ENCODE measurements at regions not wholly inside any gene's neighbourhood (a gene's known extent, or its start where the extent isn't known, plus 50 kb on each side); places are given as distances from the start of the nearest gene placed in this dataset.

DNA sequence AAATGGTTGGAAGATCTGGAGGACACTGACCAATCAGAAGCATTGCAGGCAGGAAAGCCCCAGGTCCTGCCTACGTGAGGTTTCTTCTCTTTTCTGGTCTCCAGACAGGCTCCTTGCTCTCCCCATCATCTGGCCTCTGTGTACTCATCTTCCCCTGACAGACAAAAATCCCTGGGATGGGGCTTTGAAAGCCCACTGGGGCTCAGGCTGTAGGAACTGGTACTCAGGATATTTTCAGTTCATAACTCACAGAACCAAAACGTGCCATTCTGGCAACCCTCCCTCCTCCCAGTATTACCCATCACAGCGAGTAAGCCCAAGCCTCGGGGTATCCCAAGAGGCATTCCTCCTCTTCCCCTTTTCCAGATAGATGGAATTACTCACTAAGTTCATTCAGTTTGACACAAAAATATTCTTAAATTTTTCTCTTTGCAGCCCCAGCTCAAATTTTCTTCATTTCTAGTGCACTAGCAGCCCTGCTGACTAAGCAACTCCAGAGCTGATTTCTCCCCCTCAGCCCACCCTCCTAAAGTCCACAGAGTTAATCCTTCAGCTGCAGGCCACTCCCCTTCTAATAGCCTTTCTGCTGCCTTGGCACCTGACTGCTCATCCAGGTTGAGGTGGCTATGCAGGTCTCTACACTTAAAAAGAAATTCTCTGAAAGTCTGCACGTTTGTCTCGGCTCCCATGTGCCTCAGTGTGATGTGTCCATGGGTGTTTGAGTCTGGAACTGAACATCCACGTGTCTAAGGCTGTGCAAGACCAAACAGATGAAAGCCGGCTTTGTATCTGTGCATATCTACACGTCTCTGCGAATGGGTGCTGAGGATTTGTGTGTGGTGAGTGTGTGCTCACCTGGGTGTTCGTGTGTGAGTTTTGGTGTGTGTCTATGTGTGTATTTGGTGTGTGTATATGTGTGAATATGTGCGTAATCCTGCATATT is 331.4 kb downstream of the CCSER2 start:
- H3K4me1 ChIP-seq (ENCODE audit: insufficient read depth): no peaks in the 10 kb centered on the region
- no peak overlapping the region for H3K4me3 ChIP-seq (ENCODE audit: low read depth, low read length)
- no peaks in the 10 kb centered on the region for H3K36me3 ChIP-seq (ENCODE audit: insufficient read depth)
- H3K27ac ChIP-seq (ENCODE audit: low read depth): no peak overlapping the region
- 74% methylated on average over 12 of the region's 12 CpGs for WGBS
- no peak for DNase-seq (ENCODE audit: extremely low spot score)

GRCh38 chr10:84660450-84661159 is 332.2 kb downstream of the CCSER2 start:
- Histone ChIP-seq H3K4me1 (ENCODE audit: insufficient read depth) (no peaks in the 10 kb centered on the region), H3K36me3 (ENCODE audit: insufficient read depth) (no peaks in the 10 kb centered on the region), H3K4me3 (ENCODE audit: low read depth, low read length) (no peak overlapping the region), H3K27ac (ENCODE audit: low read depth) (no peak overlapping the region)
- 65% methylated on average over 9 of the region's 9 CpGs for WGBS
- DNase-seq (ENCODE audit: extremely low spot score): no peak

GRCh38 chr10:84665211-84665610 is 336.8 kb downstream of the CCSER2 start:
- no peak for DNase-seq (ENCODE audit: extremely low spot score)
- WGBS: 74% methylated on average over 5 of the region's 5 CpGs
- no peak overlapping the region for H3K4me3 ChIP-seq (ENCODE audit: low read depth, low read length)

GRCh38 chr10:84665883-84666463 is 337.6 kb downstream of the CCSER2 start:
- Histone ChIP-seq H3K4me1 (ENCODE audit: insufficient read depth) (no peaks in the 10 kb centered on the region), H3K4me3 (ENCODE audit: low read depth, low read length) (no peak overlapping the region), H3K36me3 (ENCODE audit: insufficient read depth) (no peaks in the 10 kb centered on the region), H3K27ac (ENCODE audit: low read depth) (no peak overlapping the region)
- 54% methylated on average over 9 of the region's 9 CpGs for WGBS
- DNase-seq (ENCODE audit: extremely low spot score): no peak

More at GRCh38 chr10:84665211-84665610, 336.8 kb downstream of the CCSER2 start:
- H3K4me1 ChIP-seq (ENCODE audit: insufficient read depth): no peaks in the 10 kb centered on the region
- H3K36me3 ChIP-seq (ENCODE audit: insufficient read depth): no peaks in the 10 kb centered on the region
- no peak overlapping the region for H3K27ac ChIP-seq (ENCODE audit: low read depth)

- H3K36me3 ChIP-seq (ENCODE audit: insufficient read depth): no peaks in the 10 kb centered on the region
- H3K4me1 ChIP-seq (ENCODE audit: insufficient read depth): no peaks in the 10 kb centered on the region
- DNase-seq (ENCODE audit: extremely low spot score): no peak
- no peak overlapping the region for H3K27ac ChIP-seq (ENCODE audit: low read depth)
- 74% methylated on average over 5 of the region's 5 CpGs for WGBS
- H3K4me3 ChIP-seq (ENCODE audit: low read depth, low read length): no peak overlapping the region
Measured at GRCh38 chr10:84668186-84668763, 339.9 kb downstream of the CCSER2 start.

GRCh38 chr10:84675060-84675459 is 346.7 kb downstream of the CCSER2 start:
- DNase-seq (ENCODE audit: extremely low spot score): no peak
- no peaks in the 10 kb centered on the region for H3K36me3 ChIP-seq (ENCODE audit: insufficient read depth)
- WGBS: 63% methylated on average over 2 of the region's 2 CpGs
- H3K4me3 ChIP-seq (ENCODE audit: low read depth, low read length): no peak overlapping the region
- no peak overlapping the region for H3K27ac ChIP-seq (ENCODE audit: low read depth)
- H3K4me1 ChIP-seq (ENCODE audit: insufficient read depth): no peaks in the 10 kb centered on the region

- H3K4me1 ChIP-seq (ENCODE audit: insufficient read depth): no peaks in the 10 kb centered on the region
- WGBS: 77% methylated on average over 3 of the region's 3 CpGs
- no peak overlapping the region for H3K4me3 ChIP-seq (ENCODE audit: low read depth, low read length)
- no peaks in the 10 kb centered on the region for H3K36me3 ChIP-seq (ENCODE audit: insufficient read depth)
- no peak overlapping the region for H3K27ac ChIP-seq (ENCODE audit: low read depth)
- no peak for DNase-seq (ENCODE audit: extremely low spot score)
Measured at GRCh38 chr10:84676536-84676935, 348.1 kb downstream of the CCSER2 start.

GRCh38 chr10:84681781-84682180 is 353.4 kb downstream of the CCSER2 start:
- no peak for DNase-seq (ENCODE audit: extremely low spot score)
- H3K27ac ChIP-seq (ENCODE audit: low read depth): no peak overlapping the region
- no peak overlapping the region for H3K4me3 ChIP-seq (ENCODE audit: low read depth, low read length)
- no peaks in the 10 kb centered on the region for H3K36me3 ChIP-seq (ENCODE audit: insufficient read depth)
- 73% methylated on average over 3 of the region's 3 CpGs for WGBS
- H3K4me1 ChIP-seq (ENCODE audit: insufficient read depth): no peaks in the 10 kb centered on the region

DNA sequence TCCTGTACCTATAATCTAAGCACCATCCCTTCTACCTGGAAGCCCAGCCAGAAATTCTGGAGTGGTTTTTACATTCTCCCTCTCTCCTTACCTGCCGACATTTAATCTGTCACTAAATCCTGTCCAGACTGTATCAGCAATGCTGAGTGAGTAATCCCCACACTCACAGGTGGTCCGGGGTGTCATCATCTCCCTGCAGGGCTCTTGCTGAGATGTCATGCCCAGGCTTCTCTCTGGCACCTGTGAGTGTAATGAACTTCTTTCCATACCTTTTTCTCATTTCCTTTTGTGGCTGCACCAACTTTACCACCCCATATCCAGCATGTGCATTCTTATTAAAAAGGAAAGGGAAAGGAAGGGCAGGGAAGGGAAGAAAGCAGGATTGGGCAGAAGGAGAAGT is 355.2 kb downstream of the CCSER2 start:
- DNase-seq (ENCODE audit: extremely low spot score): no peak
- Histone ChIP-seq H3K27ac (ENCODE audit: low read depth) (no peak overlapping the region), H3K36me3 (ENCODE audit: insufficient read depth) (no peaks in the 10 kb centered on the region), H3K4me1 (ENCODE audit: insufficient read depth) (no peaks in the 10 kb centered on the region), H3K4me3 (ENCODE audit: low read depth, low read length) (no peak overlapping the region)
- 82% methylated on average over 2 of the region's 2 CpGs for WGBS

- Histone ChIP-seq H3K4me3 (ENCODE audit: low read depth, low read length) (no peak overlapping the region), H3K27ac (ENCODE audit: low read depth) (no peak overlapping the region), H3K36me3 (ENCODE audit: insufficient read depth) (no peaks in the 10 kb centered on the region), H3K4me1 (ENCODE audit: insufficient read depth) (no peaks in the 10 kb centered on the region)
- DNase-seq (ENCODE audit: extremely low spot score): no peak
- 82% methylated on average over 6 of the region's 6 CpGs for WGBS
Measured at GRCh38 chr10:84683980-84684740, 355.8 kb downstream of the CCSER2 start.

DNA sequence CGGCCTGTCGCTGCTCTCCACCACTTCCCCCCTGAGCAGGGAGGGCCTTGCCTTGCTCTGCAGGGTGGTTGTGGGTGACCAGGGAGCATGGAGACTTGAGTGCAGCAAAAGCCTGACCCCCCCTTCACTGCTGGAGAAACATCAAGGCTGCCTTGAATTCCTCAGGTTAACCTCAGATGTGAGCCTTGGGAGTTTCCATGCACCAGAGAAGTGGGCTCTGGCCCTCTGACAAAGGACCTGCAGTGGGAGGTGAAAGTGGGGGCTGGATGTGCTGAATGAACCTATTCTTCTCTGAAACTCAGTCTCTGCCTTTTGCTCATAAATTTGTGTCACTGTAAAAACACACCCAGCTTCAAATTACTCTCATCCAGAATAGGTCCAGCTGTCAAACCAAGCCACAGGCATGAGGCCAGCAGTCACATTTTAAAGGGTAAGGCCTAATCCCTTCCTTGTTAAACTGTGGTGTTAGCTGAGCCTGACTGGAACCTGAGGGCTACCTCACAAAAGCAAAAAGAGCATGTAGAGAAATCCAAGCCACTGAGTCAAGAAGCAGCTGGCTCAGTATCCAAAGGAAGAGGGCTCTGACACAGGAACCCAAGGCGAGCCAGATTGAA is 356.8 kb downstream of the CCSER2 start:
- H3K27ac ChIP-seq (ENCODE audit: low read depth): no peak overlapping the region
- H3K4me3 ChIP-seq (ENCODE audit: low read depth, low read length): no peak overlapping the region
- H3K36me3 ChIP-seq (ENCODE audit: insufficient read depth): no peaks in the 10 kb centered on the region
- WGBS: 81% methylated on average over 3 of the region's 3 CpGs
- DNase-seq (ENCODE audit: extremely low spot score): no peak
- no peaks in the 10 kb centered on the region for H3K4me1 ChIP-seq (ENCODE audit: insufficient read depth)

- H3K36me3 ChIP-seq (ENCODE audit: insufficient read depth): peaks cover 1% of the 10 kb centered on the region
- no peaks in the 10 kb centered on the region for H3K4me1 ChIP-seq (ENCODE audit: insufficient read depth)
- no peak for DNase-seq (ENCODE audit: extremely low spot score)
- H3K4me3 ChIP-seq (ENCODE audit: low read depth, low read length): no peak overlapping the region
- H3K27ac ChIP-seq (ENCODE audit: low read depth): no peak overlapping the region
Measured at GRCh38 chr10:84693006-84693405, 364.6 kb downstream of the CCSER2 start.

- H3K27ac ChIP-seq (ENCODE audit: low read depth): no peak overlapping the region
- 61% methylated on average over 3 of the region's 3 CpGs for WGBS
- DNase-seq (ENCODE audit: extremely low spot score): no peak
- H3K4me3 ChIP-seq (ENCODE audit: low read depth, low read length): no peak overlapping the region
- no peaks in the 10 kb centered on the region for H3K4me1 ChIP-seq (ENCODE audit: insufficient read depth)
- peaks cover 1% of the 10 kb centered on the region for H3K36me3 ChIP-seq (ENCODE audit: insufficient read depth)
Measured at GRCh38 chr10:84695902-84696301, 367.5 kb downstream of the CCSER2 start.

All from urinary bladder (tissue), 3 donors.